ENCODE measurements at regions not wholly inside any gene's neighbourhood (a gene's known extent, or its start where the extent isn't known, plus 50 kb on each side); places are given as distances from the start of the nearest gene placed in this dataset.

DNA sequence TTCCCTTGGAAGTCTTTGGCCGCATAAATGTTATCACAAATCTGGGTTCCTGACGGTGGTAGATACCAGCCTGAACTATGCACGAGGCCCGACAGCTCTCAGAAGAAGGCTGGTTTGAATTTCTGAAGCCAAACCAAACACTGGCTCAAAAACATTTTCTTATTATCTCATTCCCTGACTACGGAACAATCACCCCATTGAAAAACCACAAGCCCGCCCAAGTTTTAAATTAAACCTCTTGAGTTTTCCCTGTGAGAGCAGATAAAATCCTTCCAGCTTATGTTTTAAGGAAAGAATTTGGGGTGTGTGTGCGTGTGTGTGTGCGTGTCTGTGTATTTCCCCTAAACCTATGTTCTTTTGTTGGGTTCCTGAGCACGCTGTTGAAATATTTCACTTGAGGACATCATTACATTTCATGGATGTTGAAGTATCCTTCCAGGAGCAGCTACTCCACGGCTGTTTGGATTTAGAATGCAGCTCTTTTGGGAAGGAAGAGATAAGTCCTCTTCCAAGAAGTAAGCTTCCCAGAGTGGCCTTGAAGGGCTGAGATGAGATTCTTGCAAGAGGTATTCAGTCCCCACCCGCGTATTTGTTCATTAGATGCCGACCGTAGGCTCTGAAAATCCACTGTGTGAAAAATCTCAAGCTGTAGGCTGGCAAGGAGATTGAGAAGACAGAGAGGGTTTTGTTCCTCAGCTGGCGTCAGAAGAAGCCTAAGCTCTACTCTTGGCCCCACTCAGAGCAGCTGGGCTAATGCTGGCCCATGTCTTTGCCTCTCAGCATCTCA is 131.0 kb upstream of the NCOR2 start:
- no peak for TF ChIP-seq YY1 (IDR thresholded peaks at IDR 0.05; ENCODE audit: insufficient read depth, insufficient read length)
- TF ChIP-seq SUZ12 (IDR thresholded peaks at IDR 0.05; ENCODE audit: extremely low read depth, insufficient read depth, insufficient read length) = no peak
- no peak for TF ChIP-seq ZNF274 (IDR thresholded peaks at IDR 0.05; ENCODE audit: low read depth, low read length)
